ENCODE measurements at regions not wholly inside any gene's neighbourhood (a gene's known extent, or its start where the extent isn't known, plus 50 kb on each side); places are given as distances from the start of the nearest gene placed in this dataset.

DNA sequence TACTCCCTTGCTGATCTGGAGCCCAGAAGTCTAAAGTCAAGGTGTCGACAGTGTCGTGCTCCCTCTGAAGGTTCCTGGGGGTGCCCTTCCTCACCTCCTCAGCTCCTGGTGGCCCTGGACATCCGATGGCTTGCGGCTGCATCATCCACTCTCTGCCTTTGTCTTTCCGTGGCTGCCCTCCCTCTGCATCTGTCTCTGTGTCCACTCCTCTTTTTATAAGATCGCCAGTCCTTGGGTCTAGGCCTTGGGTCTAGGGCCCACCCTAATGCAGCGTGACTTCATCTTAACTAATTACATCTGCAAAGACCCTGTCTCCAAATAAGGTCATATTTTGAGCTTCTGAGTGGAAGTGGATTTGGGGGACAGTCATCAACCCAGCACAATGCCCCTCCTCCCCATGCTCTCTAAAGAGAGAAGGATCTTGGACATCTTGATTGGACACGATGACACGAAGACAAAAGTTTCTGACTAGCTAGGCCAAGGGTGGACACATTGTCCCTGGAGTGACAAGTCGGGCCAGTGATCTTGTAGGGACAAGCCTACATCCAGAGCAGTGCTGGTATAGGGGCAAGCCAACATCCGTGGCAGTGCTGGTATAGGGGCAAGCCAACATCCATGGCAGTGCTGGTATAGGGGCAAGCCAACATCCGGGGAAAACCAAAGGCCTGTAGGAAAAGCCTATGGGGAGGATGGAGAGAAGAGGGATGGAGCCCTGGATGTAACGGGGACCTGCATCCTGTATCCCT, 93.9 kb upstream of the DIO3 start:
- no peak for DNase-seq (ENCODE audit: low read depth)

DNA sequence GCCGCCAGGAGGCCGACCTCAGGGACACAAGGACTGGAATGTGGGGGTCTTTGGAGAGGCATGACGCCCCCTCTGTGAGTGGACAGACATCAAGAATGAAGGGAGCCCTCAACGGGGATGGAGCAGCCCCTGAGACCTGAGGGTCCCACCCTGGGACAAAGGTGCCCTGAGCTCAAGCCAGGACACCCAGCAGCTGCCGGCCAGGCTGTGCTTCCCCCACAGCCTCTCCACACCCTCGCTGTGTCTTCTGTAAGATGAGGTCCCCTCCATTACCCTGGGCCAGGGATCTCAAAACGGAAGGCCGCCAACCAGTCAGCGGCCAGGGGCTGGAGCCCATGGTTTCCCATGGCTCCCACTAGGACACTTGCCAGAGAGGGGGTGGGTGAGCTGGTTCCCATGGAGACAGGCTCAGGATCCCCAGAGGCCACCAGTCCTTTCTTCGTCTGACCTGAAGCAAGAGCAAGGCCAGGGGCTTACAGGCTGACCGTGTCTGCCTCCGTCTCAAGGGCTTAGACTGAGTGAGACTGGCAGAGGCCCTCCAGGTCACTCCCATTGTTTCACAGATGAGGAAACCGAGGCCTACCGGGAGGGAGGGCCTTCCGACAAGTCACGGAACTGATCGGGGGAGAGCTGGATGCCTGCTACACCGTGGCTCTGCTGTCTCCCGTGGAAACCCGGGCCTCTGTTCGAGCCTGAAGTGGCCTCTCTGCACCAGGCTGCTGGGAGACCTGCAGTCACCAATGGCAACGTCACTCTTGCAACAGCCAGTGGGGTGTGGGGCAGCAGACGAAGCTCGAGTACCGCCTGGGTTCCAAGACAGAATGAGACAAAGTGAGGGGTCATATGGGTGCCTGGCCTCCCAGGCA, 91.7 kb upstream of the DIO3 start:
- DNase-seq (ENCODE audit: low read depth), result no peak

DNA sequence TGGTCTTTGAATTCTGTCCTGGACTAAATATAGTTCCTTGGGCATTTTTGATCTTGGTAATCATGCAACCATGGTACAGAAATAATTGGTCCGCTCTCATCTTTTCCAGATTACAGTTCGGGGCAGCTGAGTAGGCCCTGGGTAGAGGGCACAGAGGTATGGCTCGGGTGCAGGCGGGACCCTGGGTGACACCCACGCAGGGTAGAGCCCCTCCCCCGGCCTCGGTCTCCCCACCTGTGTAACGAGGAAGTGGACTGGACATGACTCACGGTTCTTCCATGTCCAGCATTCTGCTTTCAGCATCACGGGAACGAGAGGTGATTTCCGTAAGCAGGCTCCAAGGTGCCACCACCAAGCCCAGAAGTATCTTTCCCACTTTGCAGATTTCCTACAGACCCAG, 91.0 kb upstream of the DIO3 start:
- no peak for DNase-seq (ENCODE audit: low read depth)

DNA sequence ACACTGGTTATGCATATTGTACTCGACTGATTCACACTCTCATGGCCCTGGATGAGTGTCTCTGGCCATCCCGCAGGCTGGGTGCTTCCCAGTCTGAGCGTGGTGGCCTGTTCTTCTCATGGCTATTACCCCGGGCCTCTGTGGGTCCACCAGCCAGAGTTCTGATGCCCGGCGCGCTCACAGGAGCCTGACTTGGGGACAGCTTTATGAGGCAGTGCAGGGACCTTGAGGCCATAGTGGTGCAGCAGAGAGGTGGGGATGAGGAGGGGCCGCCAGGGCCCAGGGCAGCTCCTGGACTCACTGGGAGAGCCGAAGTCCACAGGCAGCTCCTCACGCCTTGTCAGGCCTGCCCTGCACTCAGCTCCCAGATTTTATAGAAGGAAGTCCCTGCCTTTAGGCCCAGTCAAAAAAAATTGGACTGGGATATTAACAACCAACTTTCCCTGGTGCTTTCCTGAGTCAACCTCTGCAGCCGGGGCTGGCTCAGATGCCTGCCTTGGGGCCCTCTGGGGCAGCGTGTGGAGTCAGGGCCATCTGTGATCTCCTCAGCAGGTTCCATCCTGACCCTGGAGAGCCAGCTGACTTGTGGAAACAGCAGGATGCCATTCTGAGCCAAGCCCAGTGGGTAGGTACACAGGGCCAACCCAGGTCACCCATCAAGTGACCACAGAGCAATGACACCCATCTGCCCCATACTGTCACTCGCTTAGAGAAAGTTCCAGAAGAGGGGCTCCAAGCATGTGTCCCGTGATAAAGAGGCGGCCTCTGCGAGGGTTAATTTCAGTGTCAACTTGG, 89.4 kb upstream of the DIO3 start:
- no peak for DNase-seq (ENCODE audit: low read depth)

DNA sequence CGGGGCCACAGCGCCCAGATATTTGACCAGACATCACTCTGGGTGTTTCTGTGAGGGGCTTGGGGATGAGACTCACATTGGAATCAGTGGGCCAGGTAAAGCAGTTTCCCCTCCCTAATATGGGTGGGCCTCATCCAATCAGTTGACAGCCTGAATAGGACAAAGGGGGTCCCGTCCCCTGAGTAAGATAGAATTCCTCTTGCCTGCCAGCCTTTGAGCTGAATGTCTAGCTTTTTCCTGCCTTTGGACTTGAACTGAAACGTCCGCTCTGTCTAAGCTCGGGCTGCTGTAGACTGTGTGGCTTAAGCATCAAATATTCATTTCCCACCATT, 88.8 kb upstream of the DIO3 start:
- no peak for DNase-seq (ENCODE audit: low read depth)

DNA sequence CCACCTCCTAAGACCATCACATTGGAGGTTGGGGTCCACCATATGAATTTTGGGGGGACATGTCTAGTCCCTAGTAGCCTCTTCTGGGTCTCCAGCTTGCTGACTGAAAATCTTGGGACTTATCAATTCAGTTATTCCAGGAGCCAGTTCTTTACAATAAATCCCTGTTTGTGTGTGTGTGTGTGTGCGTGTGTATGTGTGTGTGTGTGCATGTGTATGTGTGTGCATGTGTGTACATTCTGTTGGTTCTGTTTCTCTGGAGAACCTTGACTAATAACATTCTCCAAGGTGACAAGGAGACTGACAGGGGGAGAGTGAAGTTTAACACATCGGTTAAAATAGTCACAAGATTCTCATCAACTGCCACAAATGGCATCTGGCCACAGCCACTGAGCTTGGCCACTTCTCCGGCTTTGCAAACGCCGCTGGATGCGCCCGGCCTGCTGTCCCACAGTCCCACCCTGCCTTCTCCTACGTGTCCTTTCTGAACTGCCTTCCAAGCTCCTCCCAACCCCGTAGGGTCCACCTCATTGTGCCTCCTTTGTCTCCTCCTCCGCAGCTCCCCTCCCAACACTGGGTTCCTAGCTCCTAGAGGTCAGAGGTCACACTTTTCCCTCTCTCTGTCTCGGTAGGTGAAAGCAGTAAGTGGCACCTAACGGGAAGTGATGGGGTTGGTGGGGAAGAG, 88.1 kb upstream of the DIO3 start:
- no peak for DNase-seq (ENCODE audit: low read depth)

DNA sequence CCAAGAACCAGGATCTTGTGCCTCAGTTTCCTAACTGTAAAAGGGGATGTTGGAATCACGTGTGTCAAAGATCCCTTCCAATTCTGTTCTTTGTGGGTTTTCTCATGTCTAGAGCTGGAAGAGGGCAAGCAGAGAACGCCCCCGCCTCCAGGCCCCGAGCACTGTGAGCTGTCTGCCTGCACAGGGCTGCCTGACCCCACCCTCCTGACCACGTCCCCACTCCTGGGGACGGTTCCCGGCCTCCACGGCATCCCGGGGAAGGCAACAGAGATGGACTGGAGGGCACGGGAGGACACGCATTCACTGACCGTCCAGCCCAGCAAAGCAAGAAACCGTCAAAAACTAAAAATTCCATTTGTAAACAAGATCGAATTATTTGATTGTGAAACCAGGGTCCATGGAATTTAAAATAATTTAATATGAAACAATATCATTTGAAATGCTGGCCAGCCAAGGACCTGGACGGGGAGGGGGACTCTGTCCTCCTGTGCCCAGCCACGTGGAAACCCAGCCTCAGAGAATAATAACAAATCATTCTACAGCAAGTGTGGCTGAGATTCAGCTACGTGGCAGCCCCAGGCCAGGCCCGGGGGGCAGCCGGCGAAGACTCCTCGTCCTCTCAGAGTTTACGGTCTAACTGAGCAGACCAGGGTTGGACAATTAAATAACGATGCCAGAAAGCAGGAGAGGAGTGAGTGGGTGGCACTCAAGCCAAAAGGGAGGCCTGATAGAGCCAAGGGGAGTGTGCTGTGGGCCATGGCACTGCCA, 87.3 kb upstream of the DIO3 start:
- DNase-seq (ENCODE audit: low read depth), result no peak

DNA sequence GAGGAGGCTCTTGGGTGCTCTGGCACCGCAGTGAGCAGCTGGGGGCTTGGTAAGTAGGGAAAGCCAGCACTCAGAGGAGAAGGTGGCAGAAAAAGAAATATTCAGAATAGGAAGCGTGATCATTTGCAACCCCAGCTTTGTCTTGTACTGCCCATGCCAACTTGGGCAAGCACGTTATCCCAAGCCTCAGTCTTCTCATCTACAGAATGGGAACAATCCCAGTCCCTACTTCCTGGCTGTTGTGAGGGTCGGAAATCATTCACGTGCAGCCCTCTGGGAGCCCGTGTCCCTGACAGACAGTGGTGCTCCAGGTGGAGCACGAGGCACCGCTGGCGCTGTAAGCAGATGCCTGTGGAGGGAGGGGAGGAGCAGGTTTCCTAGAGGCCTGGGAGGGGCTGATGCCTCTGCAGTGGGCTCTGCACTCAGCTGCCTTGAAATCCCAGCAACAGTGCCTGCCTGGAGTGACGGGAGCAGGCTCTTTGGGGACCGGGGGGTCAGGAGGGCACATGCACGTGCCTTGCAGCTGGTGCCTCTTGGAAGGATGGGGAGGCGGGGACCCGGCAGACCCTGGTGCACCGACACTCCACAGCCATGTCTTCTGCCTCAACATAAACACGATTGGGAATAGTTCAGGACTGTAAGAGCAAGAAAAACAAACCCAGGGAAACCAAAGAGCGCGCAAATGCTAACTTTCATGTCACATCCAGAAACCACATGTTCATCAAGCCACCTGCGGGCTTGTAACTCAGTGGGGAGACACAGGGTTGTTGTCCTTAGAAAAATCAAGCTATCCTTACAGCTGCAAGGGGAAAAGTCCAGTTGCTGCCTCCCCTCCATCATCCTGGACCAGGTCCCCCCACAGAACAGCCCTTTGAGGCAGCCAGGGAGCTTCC, 86.5 kb upstream of the DIO3 start:
- DNase-seq (ENCODE audit: low read depth), result no peak

DNA sequence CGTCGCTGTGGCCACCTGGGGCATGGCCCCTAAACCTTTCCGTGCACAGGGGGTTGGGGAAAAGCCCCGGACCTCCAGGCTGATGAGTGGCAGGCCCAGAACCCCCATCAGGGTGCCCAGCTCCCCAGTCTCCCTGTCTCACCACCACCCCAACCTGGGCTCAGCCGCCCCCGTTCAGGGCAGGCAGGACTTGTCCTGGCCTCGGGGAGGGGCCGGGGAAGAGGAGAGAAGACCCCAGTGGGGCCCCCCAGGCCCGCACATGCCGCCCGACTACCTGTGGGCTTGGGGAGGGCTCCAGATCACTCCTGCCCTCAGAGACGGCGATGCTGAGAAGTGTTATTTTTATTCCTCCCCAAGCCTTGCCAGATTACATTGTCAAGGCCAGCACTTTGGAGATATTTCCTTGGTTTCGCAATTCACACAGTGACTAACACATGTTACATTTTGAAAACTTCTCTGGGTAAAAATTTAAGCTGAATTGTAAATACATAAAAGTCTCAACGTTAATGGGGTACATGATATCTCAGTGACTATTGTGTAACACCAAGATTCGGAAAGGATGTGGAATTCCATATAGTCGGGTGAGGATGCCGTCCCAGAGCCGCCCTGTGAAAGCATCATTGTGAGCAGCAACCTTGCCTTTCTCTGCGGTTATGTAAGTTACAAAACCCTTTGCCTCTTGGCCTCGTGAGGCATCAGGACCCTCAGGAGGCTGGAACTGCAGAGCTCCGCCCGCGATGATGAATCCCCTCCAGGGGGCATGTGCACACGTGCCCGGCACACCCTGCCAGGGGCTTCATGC, 85.6 kb upstream of the DIO3 start:
- DNase-seq (ENCODE audit: low read depth), result peak; percentile 19

DNA sequence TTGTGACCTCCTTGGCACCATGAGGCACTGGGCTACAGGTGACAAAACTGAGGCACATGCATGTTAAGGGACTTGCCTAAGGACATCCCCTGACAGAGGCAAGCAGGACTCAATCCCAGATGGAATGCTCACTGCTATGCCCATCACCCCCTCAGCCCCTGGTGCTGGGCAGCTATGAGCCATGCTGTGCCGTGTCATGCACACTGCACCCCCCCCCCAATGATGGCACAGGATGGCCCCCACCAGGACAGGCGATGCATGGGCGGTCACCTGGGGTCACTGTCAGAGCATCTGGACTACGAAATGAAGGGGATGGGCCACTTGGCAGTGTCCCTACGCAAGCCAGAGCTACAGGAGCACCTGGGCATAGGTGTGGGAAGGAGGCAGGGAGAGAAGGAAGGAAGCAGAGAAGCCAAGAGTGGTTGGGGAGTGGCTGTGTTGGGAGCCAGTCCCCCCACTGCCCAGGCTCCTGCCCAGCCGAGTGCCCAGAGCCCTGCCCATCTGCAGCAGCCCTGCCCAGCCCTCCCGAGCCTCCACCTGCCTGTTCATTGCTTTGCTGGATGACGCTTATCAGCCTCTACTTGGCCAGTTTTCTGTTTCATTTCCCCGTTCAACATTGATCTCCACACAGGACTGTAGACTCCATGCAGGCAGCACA, 84.9 kb upstream of the DIO3 start:
- DNase-seq (ENCODE audit: low read depth), result no peak

DNA sequence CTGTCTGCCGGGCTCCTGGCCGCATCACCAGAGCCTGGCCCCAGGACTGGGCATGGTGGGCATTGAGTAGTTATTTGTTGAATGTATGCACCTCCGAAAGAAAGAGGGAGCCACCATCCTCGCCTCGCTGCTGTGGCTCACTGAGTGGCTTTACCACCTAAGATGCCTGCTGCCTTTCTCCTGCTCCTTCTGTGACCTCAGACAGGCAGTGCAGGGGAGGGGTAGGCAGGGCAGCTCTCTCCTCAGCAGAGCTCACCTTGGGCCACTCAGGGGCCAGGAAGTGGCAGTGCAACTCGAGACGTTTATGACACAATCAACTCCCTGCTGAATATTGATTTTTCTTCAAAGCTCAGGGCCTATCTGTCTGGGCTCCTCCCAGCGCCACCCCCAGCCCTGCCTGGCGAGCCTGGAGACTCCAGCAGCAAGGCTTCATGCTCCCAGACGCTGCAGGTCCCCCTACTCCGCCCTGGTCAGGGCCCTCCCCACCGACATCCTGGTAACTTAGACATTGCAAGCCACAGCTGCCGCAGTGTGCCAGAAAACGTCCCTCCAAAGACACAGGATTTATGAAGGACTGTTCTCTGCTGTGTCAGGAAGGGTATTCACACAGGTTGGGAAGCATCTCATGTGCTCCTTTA, 84.3 kb upstream of the DIO3 start:
- no peak for DNase-seq (ENCODE audit: low read depth)

DNA sequence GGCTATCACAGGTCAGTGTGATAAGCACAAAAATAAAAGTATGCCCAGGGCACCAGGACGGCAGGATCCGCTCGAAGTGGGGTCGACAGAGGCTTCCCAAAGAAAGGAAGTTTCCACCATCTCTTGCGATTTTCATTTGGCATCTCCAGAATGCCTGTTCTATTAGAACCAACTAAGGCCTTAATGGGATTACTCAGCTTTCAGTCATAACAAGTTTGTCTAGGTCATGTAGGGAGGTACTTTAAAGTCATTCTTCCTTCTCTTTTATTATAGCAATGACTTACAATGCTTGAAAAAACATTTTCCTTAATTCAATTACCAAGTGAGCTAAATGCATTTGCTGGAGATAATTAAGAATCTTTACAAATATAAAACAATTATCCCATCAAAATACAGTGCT, 83.6 kb upstream of the DIO3 start:
- no peak for DNase-seq (ENCODE audit: low read depth)

DNA sequence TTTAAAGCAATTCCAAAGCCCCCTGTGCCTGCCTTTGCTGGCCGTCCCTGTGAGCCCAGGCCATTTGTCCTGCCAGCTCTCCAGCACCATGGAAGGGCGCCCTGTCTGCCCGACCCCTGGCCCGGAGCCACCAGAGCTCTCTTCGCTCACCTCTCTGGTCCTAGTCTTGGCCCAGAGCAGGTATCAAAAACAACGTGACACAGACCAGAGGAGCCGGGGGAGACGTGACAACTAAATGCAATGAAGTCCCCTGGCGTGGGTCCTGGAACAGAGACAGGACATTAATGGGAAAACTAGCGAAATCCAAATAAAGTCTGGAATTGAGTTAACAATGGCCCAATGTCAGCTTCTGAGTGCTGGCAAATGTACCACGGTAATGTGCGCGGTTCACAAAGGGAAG, 83.2 kb upstream of the DIO3 start:
- DNase-seq (ENCODE audit: low read depth), result no peak

DNA sequence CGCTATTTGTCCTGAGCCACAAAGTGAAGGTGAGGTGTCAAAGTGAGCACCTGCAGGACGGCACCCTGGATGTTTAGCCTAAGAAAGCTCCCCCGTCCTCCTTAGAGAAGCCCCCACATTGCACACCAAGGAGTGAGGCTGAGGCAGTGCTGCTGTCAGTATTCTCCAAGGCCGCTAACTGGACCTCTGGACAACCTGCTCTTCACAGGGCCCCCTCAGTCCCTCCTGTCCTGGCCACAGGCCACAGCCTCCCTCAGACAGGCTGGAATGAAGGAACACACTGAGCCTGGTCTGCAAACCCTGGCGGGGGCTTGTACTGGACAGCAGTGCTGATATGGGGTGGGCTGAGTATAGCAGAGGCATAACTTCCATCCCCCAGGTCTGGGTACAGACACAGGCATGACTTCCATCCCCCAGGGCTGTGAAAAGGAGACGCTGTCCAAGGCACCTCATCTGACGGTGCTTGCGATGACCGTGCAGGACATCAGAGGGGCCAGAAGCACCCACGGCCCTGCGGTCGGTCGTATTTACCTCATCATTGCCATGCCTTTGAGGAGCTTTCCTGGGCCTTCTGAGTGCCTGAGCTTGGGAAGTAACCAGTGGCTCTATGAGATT, 82.4 kb upstream of the DIO3 start:
- no peak for DNase-seq (ENCODE audit: low read depth)

DNA sequence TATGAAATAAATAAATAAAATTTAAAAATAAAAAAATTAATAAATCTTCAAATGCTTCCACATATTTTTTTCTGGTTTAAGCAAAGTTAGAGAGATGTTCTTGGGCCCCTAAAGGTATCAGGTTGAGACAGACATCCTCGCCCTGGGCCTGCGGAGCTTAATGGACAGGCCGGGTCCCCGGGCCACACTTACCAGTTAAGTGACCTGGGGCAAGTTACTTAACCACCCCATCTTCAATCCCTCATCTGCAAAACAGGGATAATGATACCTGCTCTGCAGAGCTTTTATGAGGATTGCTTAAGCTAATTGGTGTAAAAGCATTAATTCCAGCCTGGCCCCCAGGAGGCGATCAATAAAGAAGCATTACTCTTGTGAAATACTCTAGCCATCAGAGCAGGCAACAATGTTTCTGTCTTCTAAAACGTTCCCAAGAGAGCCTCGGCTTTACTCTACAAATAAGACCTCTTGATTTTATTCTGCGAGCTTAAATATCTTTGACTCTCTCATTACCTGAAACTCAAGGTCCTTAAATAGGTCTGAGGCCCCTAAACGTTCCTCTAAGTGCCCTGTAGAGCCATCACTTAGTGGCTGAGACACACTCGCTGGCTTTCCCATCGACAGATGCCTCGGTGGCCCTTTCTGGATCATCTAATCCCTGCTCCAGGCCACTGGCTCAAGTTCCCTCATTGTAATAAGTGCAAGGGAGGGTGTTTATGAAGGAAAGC, 81.1 kb upstream of the DIO3 start:
- no peak for DNase-seq (ENCODE audit: low read depth)

DNA sequence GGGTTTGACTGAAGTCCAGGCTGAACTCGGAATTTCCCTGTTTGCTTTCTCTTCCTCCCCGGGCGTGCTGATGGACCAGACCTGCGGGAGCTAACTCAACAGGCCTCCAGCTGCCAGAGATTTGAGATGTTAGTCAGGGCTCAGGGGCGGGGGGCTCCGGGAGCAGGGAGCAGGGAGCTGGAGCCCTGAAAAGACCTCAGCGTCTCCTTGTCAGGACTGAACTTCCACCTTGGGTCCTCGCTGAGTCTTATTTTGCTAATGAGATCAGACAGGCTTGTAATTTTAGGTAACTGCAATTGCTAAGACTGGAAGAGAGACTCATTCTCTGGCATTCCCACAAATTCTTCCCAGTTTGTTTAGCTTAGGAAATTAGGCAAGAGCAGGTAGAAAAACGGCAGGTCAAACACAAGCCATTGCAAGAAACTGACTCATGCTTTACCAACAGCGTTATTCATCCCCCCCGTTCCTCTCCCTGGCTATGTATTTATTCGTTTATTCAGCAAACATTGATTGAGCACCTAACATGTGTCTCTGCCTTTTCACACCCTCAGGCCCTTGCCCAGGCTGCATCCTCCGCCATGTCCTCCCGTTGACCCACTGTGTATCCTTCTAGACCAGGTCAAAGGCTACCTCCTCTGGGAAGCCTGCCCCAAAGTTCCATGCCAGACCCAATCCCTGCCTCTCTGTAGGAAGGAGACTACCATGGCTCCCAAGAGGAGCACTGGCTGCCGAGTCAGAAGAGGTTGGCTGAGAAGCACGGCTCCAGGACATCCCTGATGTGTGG, 80.4 kb upstream of the DIO3 start:
- DNase-seq (ENCODE audit: low read depth), result no peak

DNA sequence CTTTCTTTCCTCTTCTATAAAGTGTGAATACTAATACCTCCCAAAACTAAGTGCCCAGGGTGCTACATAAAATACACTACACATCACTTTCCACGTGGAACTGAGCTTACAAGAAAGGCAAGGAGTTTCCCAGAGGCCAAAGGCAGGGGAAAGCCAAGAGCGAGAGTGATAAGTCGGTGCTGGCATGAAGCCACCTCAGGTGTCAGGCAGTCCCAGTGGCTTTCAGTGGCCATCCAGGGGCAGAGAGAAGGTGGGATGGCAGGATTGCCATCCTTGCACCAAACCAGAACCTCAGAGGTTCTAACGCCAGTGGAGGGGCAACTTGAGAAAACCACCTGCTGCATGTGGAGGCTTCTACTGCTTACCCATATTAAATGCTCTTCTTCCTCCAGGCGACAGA, 79.7 kb upstream of the DIO3 start:
- DNase-seq (ENCODE audit: low read depth), result no peak
